A549 (cell line): ENCODE measurements at regions not wholly inside any gene's neighbourhood (a gene's known extent, or its start where the extent isn't known, plus 50 kb on each side); places are given as distances from the start of the nearest gene placed in this dataset.

ENCODE experiments used
- CBX2 ChIP-seq: fragments of 200-600 bp; sonication (generic); IDR thresholded peaks from 2 replicates; pipeline ENCODE4 v1.6.1; 2016; ENCODE audit warnings: low read depth, mild to moderate bottlenecking, borderline replicate concordance
- CTCF ChIP-seq: fragments of >200 bp; sonication (Bioruptor Twin); formaldehyde crosslinking; IDR thresholded peaks from 3 replicates; pipeline ENCODE4 v1.5.1; 2016
- EP300 ChIP-seq, 2 experiments: fragments of >200 bp; sonication (Bioruptor Twin); formaldehyde crosslinking; IDR thresholded peaks; 2 replicates in 1 of 2; 3 replicates in 1 of 2; pipeline ENCODE4 v1.6.1; 2016 to 2017
- FOSB ChIP-seq: fragments of 250-450 bp; sonication (Bioruptor Pico); IDR thresholded peaks from 2 replicates; pipeline ENCODE4 v1.5.0; 2020; ENCODE audit warnings: mild to moderate bottlenecking, moderate library complexity
- KDM1A ChIP-seq: fragments of 200-600 bp; sonication (generic); IDR thresholded peaks from 2 replicates; pipeline ENCODE4 v1.6.1; 2016; ENCODE audit warnings: low read depth, mild to moderate bottlenecking
- POLR2A ChIP-seq: IDR thresholded peaks from 2 replicates; pipeline ENCODE4 v1.6.1; 2012; ENCODE audit warnings: mild to moderate bottlenecking, low read length
- REST ChIP-seq: fragments of 200-600 bp; sonication (generic); IDR thresholded peaks from 2 replicates; pipeline ENCODE4 v1.6.1; 2016; ENCODE audit warnings: antibody characterized with exemption, mild to moderate bottlenecking, moderate library complexity
- RFX5 ChIP-seq: fragments of 450-650 bp; IDR thresholded peaks from 2 replicates; pipeline ENCODE4 v1.7.1; 2014; ENCODE audit warnings: antibody characterized with exemption, mild to moderate bottlenecking, moderate library complexity
- RNF2 ChIP-seq: fragments of 200-600 bp; sonication (generic); IDR thresholded peaks from 2 replicates; pipeline ENCODE4 v1.6.1; 2016; ENCODE audit warnings: low read depth, mild to moderate bottlenecking, antibody characterized with exemption, moderate library complexity, borderline replicate concordance
- TF ChIP-seq, protein P1 (sequence below): IDR thresholded peaks from 2 replicates; pipeline ENCODE4 v1.6.1; 2012; ENCODE audit warnings: low read depth, borderline replicate concordance
- TF ChIP-seq, protein P2 (sequence below): fragments of 450-650 bp; IDR thresholded peaks from 2 replicates; pipeline ENCODE4 v1.6.1; 2014; ENCODE audit warnings: antibody characterized with exemption
- TF ChIP-seq, protein P3 (sequence below): fragments of >200 bp; sonication (Bioruptor Twin); formaldehyde crosslinking; IDR thresholded peaks from 3 replicates; pipeline ENCODE4 v1.6.1; 2016

- TF ChIP-seq, protein P1, sequence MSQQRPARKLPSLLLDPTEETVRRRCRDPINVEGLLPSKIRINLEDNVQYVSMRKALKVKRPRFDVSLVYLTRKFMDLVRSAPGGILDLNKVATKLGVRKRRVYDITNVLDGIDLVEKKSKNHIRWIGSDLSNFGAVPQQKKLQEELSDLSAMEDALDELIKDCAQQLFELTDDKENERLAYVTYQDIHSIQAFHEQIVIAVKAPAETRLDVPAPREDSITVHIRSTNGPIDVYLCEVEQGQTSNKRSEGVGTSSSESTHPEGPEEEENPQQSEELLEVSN: no peak
- TF ChIP-seq RNF2 (no peak), EP300 (IDR thresholded peaks at IDR 0.05) (no peak), POLR2A (no peak), CTCF (no peak), KDM1A (no peak), REST (no peak), CBX2 (no peak), RFX5 (no peak), FOSB (CRISPR knock-in tag) (no peak)
- TF ChIP-seq, protein P2, sequence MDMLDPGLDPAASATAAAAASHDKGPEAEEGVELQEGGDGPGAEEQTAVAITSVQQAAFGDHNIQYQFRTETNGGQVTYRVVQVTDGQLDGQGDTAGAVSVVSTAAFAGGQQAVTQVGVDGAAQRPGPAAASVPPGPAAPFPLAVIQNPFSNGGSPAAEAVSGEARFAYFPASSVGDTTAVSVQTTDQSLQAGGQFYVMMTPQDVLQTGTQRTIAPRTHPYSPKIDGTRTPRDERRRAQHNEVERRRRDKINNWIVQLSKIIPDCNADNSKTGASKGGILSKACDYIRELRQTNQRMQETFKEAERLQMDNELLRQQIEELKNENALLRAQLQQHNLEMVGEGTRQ: no peak
- TF ChIP-seq, protein P3, sequence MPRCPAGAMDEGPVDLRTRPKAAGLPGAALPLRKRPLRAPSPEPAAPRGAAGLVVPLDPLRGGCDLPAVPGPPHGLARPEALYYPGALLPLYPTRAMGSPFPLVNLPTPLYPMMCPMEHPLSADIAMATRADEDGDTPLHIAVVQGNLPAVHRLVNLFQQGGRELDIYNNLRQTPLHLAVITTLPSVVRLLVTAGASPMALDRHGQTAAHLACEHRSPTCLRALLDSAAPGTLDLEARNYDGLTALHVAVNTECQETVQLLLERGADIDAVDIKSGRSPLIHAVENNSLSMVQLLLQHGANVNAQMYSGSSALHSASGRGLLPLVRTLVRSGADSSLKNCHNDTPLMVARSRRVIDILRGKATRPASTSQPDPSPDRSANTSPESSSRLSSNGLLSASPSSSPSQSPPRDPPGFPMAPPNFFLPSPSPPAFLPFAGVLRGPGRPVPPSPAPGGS: no peak
Observed at GRCh38 chr6:10071631-10072220, 343.1 kb downstream of the TFAP2A start.
